ENCODE measurements at regions not wholly inside any gene's neighbourhood (a gene's known extent, or its start where the extent isn't known, plus 50 kb on each side); places are given as distances from the start of the nearest gene placed in this dataset.

- no peak for TF ChIP-seq CTCF (IDR thresholded peaks at IDR 0.05)
- no peak for TF ChIP-seq EZH2 (IDR thresholded peaks at IDR 0.05; ENCODE audit: borderline replicate concordance, insufficient read depth, low read depth, low read length, poor library complexity, severe bottlenecking)
Measured at GRCh38 chr20:12640251-12640650, 368.5 kb upstream of the SPTLC3 start.

Data from B cell (primary cell).